Progenitor cell of endocrine pancreas (in vitro differentiated cells): ENCODE measurements at regions not wholly inside any gene's neighbourhood (a gene's known extent, or its start where the extent isn't known, plus 50 kb on each side); places are given as distances from the start of the nearest gene placed in this dataset.
A peak's percentile ranks its signal among the peaks of the same experiment; 100 is the strongest.

Experiments used
- DNase-seq: peaks from one replicate; pipeline ENCODE4 v3.0.0; 2021; ENCODE audit warnings: low spot score; ENCODE audit not compliant: unreplicated experiment
- H3K27ac Mint-ChIP-seq: 2 replicates; pipeline ENCODE4 v1.8.0; 2021; ENCODE audit warnings: mild to moderate bottlenecking, moderate library complexity, mixed read lengths
- H3K27me3 Mint-ChIP-seq: 2 replicates; pipeline ENCODE4 v1.8.0; 2021; ENCODE audit warnings: mixed read lengths
- H3K36me3 Mint-ChIP-seq: 2 replicates; pipeline ENCODE4 v1.8.0; 2022; ENCODE audit warnings: mixed read lengths; ENCODE audit not compliant: insufficient read depth
- H3K4me1 Mint-ChIP-seq: 2 replicates; pipeline ENCODE4 v1.8.0; 2021; ENCODE audit warnings: low read depth, mixed read lengths
- H3K4me3 Mint-ChIP-seq: 2 replicates; pipeline ENCODE4 v1.8.0; 2021; ENCODE audit warnings: low read depth, mild to moderate bottlenecking, moderate library complexity, mixed read lengths
- H3K9me3 Mint-ChIP-seq: 2 replicates; pipeline ENCODE4 v1.8.0; 2021; ENCODE audit warnings: low read depth, mixed read lengths
- TF ChIP-seq, protein P1 (sequence below): fragments of 200-600 bp; sonication (generic); IDR thresholded peaks from one replicate; pipeline ENCODE4 v1.5.0; 2021; ENCODE audit warnings: antibody characterized with exemption, mild to moderate bottlenecking; ENCODE audit not compliant: unreplicated experiment

DNA sequence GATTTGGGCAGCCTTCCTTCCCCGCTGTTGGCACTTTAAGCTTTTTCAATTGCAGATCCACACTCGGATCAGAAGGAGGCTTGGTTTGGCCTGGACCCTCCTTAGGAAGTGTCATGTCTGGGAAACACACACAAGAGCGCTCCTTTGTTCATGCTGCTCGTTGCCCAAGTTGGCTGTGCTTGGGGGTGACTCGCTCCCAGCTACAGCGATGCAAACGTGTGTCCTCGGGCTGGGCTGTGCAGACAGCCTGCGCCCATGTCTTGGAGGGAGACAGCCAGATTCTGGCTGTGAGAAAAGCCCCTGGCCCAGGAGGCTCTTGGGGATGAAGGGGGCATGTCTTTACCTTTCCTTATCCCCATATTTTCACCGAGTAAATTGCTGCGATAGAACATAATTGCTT lies 665.6 kb upstream of the EEF2KMT start:
- TF ChIP-seq, protein P1, sequence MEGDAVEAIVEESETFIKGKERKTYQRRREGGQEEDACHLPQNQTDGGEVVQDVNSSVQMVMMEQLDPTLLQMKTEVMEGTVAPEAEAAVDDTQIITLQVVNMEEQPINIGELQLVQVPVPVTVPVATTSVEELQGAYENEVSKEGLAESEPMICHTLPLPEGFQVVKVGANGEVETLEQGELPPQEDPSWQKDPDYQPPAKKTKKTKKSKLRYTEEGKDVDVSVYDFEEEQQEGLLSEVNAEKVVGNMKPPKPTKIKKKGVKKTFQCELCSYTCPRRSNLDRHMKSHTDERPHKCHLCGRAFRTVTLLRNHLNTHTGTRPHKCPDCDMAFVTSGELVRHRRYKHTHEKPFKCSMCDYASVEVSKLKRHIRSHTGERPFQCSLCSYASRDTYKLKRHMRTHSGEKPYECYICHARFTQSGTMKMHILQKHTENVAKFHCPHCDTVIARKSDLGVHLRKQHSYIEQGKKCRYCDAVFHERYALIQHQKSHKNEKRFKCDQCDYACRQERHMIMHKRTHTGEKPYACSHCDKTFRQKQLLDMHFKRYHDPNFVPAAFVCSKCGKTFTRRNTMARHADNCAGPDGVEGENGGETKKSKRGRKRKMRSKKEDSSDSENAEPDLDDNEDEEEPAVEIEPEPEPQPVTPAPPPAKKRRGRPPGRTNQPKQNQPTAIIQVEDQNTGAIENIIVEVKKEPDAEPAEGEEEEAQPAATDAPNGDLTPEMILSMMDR, result no peak
- no peak overlapping the region for H3K4me3 Mint-ChIP-seq
- no peak overlapping the region for H3K27ac Mint-ChIP-seq
- H3K27me3 Mint-ChIP-seq, result peaks cover 3% of the 10 kb centered on the region
- no peaks in the 10 kb centered on the region for H3K9me3 Mint-ChIP-seq
- H3K4me1 Mint-ChIP-seq, result no peaks in the 10 kb centered on the region
- no peak for DNase-seq
- no peaks in the 10 kb centered on the region for H3K36me3 Mint-ChIP-seq

DNA sequence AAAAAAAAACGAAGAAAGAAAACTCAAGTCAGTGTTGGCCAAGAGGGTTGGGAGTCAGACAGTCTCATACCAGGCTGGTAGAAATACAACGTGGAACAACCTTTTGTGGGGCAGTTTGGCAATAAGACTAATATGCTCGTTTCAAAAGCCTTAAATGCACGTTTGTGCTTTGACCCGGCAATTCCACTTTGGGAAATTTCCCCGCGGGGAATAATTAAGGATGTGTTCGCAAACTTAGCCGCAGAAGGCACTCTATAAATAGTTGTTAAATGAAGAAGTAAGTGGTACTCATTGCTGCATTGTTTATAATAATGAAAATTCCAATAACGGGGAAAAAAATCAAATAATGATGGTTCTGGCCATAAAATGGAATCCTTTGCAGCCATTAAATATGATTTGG lies 664.8 kb upstream of the EEF2KMT start:
- no peak overlapping the region for H3K27ac Mint-ChIP-seq
- peaks cover 3% of the 10 kb centered on the region for H3K27me3 Mint-ChIP-seq
- no peaks in the 10 kb centered on the region for H3K9me3 Mint-ChIP-seq
- H3K4me1 Mint-ChIP-seq, result no peaks in the 10 kb centered on the region
- H3K4me3 Mint-ChIP-seq, result no peak overlapping the region
- H3K36me3 Mint-ChIP-seq, result no peaks in the 10 kb centered on the region
- no peak for DNase-seq
- TF ChIP-seq, protein P1, result no peak

DNA sequence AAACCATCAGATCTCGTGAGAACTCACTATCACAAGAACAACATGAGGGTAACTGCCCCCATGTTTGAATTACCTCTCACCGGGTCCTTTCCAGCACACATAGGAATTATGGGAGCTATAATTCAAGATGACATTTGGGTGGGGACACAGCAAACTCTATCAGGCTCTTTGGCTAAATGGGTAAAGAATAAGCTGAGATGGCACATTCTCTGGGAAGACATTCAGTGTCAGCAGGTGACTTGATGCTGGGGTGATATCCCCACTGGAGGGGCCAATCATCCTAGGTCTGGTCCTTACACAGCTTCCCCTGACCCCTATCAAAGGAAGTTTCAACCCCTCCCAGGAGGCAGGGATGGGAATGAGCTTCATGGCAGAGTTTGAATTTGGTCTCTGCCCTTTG lies 664.0 kb upstream of the EEF2KMT start:
- H3K9me3 Mint-ChIP-seq, result no peaks in the 10 kb centered on the region
- TF ChIP-seq, protein P1, result no peak
- H3K27me3 Mint-ChIP-seq, result peaks cover 3% of the 10 kb centered on the region
- no peaks in the 10 kb centered on the region for H3K36me3 Mint-ChIP-seq
- H3K4me3 Mint-ChIP-seq, result no peak overlapping the region
- no peak overlapping the region for H3K27ac Mint-ChIP-seq
- no peak for DNase-seq
- no peaks in the 10 kb centered on the region for H3K4me1 Mint-ChIP-seq

DNA sequence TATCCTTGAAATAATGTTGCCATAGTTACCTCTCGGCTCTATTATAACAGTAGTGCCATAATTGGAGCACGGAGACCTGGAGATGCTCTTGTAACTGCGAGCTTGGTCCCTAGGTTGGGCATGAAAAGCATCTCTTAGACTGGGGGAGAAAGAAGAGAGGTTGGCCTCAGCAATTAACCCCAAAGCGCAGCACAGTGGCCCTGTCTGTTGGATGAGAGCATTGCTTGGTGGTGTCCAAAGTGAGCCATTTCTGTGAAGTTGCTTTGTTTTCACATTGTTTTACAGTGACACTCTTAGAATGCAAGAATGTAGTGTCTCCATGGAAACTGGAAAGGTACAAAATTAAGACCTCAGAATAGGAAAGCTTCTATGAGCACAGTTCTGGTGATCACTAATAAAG lies 660.7 kb upstream of the EEF2KMT start:
- H3K4me3 Mint-ChIP-seq, result no peak overlapping the region
- H3K27me3 Mint-ChIP-seq, result no peaks in the 10 kb centered on the region

DNA sequence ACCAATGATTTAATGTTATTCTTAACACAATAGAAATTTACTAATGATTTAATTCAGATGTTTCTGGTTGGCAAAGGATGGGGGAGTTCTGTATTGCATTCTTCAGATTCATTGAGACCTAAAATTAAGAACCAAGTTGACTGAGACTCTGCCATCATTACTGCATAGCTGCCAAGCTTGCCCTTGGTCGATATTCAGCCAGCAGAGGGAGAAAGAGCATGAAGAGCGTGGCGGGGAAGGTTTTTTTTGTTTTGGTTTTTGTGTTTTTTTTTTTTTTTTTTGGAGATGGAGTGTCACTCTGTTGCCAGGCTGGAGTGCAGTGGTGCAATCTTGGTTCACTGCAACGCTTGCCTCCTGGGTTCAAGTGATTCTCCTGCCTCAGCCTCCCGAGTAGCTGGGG lies 659.4 kb upstream of the EEF2KMT start:
- TF ChIP-seq, protein P1, result peak; percentile 22
- H3K36me3 Mint-ChIP-seq, result no peaks in the 10 kb centered on the region
- no peak overlapping the region for H3K4me3 Mint-ChIP-seq
- no peak overlapping the region for H3K27ac Mint-ChIP-seq
- no peak for DNase-seq
- peaks cover 11% of the 10 kb centered on the region for H3K4me1 Mint-ChIP-seq
- H3K27me3 Mint-ChIP-seq, result peaks cover 3% of the 10 kb centered on the region
- no peaks in the 10 kb centered on the region for H3K9me3 Mint-ChIP-seq

More for the DNA sequence above, 660.7 kb upstream of the EEF2KMT start:
- Mint-ChIP-seq H3K4me1 (peaks cover 11% of the 10 kb centered on the region), H3K36me3 (no peaks in the 10 kb centered on the region), H3K9me3 (no peaks in the 10 kb centered on the region), H3K27ac (no peak overlapping the region)
- no peak for DNase-seq
- TF ChIP-seq, protein P1, result no peak
